Suprapubic skin (tissue), 3 donors: ENCODE measurements at regions not wholly inside any gene's neighbourhood (a gene's known extent, or its start where the extent isn't known, plus 50 kb on each side); places are given as distances from the start of the nearest gene placed in this dataset.

Experiments
- EP300 ChIP-seq: sonication (generic); formaldehyde crosslinking; IDR thresholded peaks from one replicate; pipeline ENCODE4 v1.6.1; 2017; ENCODE audit warnings: antibody characterized with exemption
- POLR2A ChIP-seq, 2 donors: fragments of 450-650 bp; IDR thresholded peaks; one replicate each; pipeline ENCODE4 v1.6.1; 2017; ENCODE audit warnings: antibody characterized with exemption in 2 of 2, mild to moderate bottlenecking in 2 of 2, moderate library complexity in 2 of 2
- TF ChIP-seq, protein P1 (sequence below), 2 donors: fragments of 200-600 bp in 1 of 2; fragments of 450-650 bp in 1 of 2; sonication (generic) in 1 of 2; IDR thresholded peaks; one replicate each; pipeline ENCODE4 v1.5.1; 2016 to 2019; ENCODE audit warnings: antibody characterized with exemption in 2 of 2, mild to moderate bottlenecking in 1 of 2, moderate library complexity in 1 of 2

DNA sequence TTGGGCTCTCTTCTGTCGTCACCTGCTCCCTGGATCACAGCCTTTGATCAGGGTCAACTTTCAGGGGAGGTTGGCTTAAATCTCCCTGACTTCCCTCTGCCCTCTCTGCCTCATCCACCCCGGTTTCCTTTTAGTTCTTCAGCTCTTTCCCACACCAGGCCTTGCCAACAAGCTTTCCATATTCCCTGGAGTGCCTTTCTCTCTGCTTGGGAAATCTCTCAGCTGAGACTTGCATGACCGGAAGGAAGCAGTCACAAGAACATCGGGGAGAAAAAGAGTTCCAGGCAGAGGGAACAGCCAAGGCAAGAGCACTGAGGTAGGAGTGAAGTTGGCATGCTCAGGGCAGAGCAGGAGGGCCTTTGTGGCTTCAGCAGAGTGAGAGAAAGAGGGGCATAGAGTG, 88.4 kb upstream of the HSPA9 start:
- TF ChIP-seq, protein P1, sequence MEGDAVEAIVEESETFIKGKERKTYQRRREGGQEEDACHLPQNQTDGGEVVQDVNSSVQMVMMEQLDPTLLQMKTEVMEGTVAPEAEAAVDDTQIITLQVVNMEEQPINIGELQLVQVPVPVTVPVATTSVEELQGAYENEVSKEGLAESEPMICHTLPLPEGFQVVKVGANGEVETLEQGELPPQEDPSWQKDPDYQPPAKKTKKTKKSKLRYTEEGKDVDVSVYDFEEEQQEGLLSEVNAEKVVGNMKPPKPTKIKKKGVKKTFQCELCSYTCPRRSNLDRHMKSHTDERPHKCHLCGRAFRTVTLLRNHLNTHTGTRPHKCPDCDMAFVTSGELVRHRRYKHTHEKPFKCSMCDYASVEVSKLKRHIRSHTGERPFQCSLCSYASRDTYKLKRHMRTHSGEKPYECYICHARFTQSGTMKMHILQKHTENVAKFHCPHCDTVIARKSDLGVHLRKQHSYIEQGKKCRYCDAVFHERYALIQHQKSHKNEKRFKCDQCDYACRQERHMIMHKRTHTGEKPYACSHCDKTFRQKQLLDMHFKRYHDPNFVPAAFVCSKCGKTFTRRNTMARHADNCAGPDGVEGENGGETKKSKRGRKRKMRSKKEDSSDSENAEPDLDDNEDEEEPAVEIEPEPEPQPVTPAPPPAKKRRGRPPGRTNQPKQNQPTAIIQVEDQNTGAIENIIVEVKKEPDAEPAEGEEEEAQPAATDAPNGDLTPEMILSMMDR (IDR thresholded peaks at IDR 0.05): no peak
- TF ChIP-seq EP300 (no peak), POLR2A (IDR thresholded peaks at IDR 0.05) (no peak)
